BLaER1 treated with 17β-estradiol and CSF1 and Interleukin-3, amounts not matched to agents 10 nM and 100 nM (cell line): ENCODE measurements at regions not wholly inside any gene's neighbourhood (a gene's known extent, or its start where the extent isn't known, plus 50 kb on each side); places are given as distances from the start of the nearest gene placed in this dataset.

Experiments
- H3K27ac ChIP-seq, 11 experiments: shearing (Covaris generic); formaldehyde crosslinking; 2 replicates each; pipeline ENCODE4 v1.8.1; 2022
- H3K27me3 ChIP-seq, 11 experiments: shearing (Covaris generic); formaldehyde crosslinking; 2 replicates each; pipeline ENCODE4 v1.8.1; 2022
- H3K36me3 ChIP-seq, 11 experiments: shearing (Covaris generic); formaldehyde crosslinking; 2 replicates each; pipeline ENCODE4 v1.8.1; 2022
- H3K4me1 ChIP-seq, 10 experiments: shearing (Covaris generic); formaldehyde crosslinking; 2 replicates each; pipeline ENCODE4 v1.8.1; 2022
- H3K4me2 ChIP-seq, 11 experiments: shearing (Covaris generic); formaldehyde crosslinking; 2 replicates each; pipeline ENCODE4 v1.8.1; 2022
- H3K4me3 ChIP-seq, 10 experiments: shearing (Covaris generic); formaldehyde crosslinking; 2 replicates each; pipeline ENCODE4 v1.8.1; 2022
- H3K9ac ChIP-seq, 11 experiments: shearing (Covaris generic); formaldehyde crosslinking; 2 replicates each; pipeline ENCODE4 v1.8.1; 2022
- H3K9me3 ChIP-seq, 11 experiments: shearing (Covaris generic); formaldehyde crosslinking; replicated peaks in 1 of 11; 2 replicates each; pipeline ENCODE4 v1.8.1; 2022
- H4K20me1 ChIP-seq, 11 experiments: shearing (Covaris generic); formaldehyde crosslinking; 2 replicates each; pipeline ENCODE4 v1.8.1; 2022
- Cebpa-rat ChIP-seq, 11 experiments: shearing (Covaris generic); IDR thresholded peaks; 2 replicates each; pipeline ENCODE4 v1.8.1; 2022

DNA sequence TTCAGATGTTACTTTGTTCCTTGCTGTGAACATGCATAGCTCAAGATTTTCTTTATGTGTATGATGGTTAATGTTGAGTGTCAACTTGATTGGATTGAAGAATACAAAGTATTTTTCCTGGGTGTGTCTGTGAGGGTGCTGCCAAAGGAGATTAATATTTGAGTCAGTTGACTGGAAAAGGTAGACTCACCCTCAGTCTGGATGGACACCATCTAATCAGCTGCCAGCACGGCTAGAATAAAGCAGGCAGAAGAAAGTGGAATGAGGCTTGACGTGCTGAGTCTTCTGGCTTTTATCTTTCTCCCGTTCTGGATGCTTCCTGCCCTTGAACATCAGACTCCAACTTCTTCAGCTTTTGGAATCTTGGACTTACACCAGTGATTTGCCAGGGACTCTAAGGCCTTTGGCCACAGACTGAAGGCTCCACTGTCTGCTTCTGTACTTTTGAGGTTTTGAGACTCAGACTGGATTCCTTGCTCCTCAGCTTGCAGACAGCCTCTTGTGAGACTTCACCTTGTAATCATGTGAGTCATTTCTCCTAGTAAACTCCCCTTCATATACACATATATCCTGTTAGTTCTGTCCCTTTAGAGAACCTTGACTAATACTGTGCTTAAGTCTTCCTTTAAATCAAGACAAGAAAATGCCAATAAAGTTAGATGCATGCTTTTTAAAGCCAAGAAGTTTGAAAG is 626.6 kb downstream of the KCNT2 start:
- no peaks in the 10 kb centered on the region for H3K27me3 ChIP-seq
- no peaks in the 10 kb centered on the region for H4K20me1 ChIP-seq
- H3K36me3 ChIP-seq, result no peaks in the 10 kb centered on the region
- no peak overlapping the region for H3K4me2 ChIP-seq
- no peak overlapping the region for H3K27ac ChIP-seq
- H3K9me3 ChIP-seq, result no peaks in the 10 kb centered on the region
- H3K4me1 ChIP-seq, result peaks cover 0 to 7% (median 0%) of the 10 kb centered on the region in 10 experiments; a peak in 4 of 20 replicates
- TF ChIP-seq Cebpa-rat (IDR thresholded peaks at IDR 0.05), result no peak
- no peak overlapping the region for H3K4me3 ChIP-seq
- H3K9ac ChIP-seq, result no peak overlapping the region

DNA sequence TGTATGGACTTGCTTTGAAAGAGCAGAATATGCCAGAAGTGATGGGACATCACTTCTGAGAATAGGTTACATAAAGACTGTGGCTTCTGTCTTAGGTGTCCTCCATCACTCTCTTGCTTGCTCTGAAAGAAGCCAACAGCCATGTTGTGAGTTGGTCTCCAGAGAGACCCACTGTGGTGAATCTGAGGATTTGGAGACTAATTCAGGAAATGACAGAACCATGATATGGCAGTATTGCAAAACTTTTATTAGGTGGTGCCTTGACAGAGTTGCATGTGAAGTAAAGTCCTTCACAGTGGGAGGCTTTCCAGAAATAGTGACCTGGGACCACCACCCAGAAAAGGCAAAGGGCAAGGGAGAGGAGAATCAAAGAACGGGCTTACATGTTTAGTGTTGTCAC is 628.6 kb downstream of the KCNT2 start:
- H3K27me3 ChIP-seq, result no peaks in the 10 kb centered on the region
- no peaks in the 10 kb centered on the region for H4K20me1 ChIP-seq
- H3K4me2 ChIP-seq, result peak overlapping the region in 6 of 11 experiments; percentile 8 to 41 (median 17); a peak in 6 of 22 replicates
- no peak overlapping the region for H3K4me3 ChIP-seq
- peaks cover 0 to 7% (median 0%) of the 10 kb centered on the region in 10 experiments; a peak in 4 of 20 replicates for H3K4me1 ChIP-seq
- H3K36me3 ChIP-seq, result no peaks in the 10 kb centered on the region
- no peaks in the 10 kb centered on the region for H3K9me3 ChIP-seq
- H3K9ac ChIP-seq, result no peak overlapping the region
- peak overlapping the region in 1 of 11 experiments; percentile 9; a peak in 2 of 22 replicates for H3K27ac ChIP-seq
- no peak for TF ChIP-seq Cebpa-rat (IDR thresholded peaks at IDR 0.05)

DNA sequence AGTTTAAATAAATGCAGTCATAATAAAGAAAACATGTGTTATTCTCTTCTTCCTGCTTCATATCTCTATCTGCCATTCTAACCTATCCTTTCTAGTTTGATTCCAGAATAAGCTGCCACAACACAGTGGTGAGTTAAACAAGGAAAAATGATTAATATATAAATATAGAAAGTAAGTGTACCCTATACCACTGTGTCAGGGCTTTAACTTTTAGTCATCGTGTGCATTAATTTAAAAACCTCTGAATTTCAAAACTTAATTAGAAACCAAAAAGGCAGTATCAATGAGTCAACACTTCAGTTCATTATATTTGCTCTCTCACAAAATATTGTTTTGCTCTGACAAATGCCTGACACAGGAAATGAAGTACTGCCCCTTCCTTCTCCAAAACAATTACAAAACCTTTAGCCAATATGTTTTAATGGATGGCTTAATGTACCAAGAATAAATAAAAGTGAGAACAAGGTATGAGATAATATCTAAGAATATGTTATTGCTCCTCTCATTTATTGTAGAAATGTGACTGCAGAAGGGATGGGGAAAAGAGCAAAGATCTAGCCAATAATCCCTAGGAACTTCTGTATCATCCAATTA is 634.8 kb downstream of the KCNT2 start:
- no peak overlapping the region for H3K27ac ChIP-seq
- no peak for TF ChIP-seq Cebpa-rat (IDR thresholded peaks at IDR 0.05)

DNA sequence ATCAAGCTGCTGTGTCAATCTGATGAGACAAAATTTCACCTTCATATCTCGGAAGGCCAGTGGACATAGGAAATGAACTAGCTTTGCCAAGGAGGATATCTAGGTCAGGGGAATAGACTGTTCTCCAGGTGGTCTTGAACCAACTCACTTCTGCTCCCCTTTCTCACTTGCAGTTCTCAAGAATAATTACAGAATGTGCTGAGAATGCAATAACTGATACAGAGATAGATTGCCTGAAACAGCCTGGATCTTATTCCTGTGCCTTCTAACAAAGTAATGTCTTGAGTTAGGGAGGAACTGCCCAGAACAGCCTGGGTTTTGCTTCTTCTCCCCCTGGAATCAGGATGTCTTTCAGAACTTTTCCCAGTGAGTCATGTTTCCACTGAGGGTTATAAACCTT is 636.7 kb downstream of the KCNT2 start:
- H3K27me3 ChIP-seq, result no peaks in the 10 kb centered on the region
- no peak for TF ChIP-seq Cebpa-rat (IDR thresholded peaks at IDR 0.05)
- H3K4me2 ChIP-seq, result no peak overlapping the region
- no peaks in the 10 kb centered on the region for H3K4me1 ChIP-seq
- no peaks in the 10 kb centered on the region for H4K20me1 ChIP-seq
- H3K36me3 ChIP-seq, result no peaks in the 10 kb centered on the region
- no peaks in the 10 kb centered on the region for H3K9me3 ChIP-seq
- no peak overlapping the region for H3K4me3 ChIP-seq
- H3K27ac ChIP-seq, result no peak overlapping the region
- H3K9ac ChIP-seq, result no peak overlapping the region

More for the DNA sequence above, 634.8 kb downstream of the KCNT2 start:
- no peaks in the 10 kb centered on the region for H3K9me3 ChIP-seq
- H3K4me2 ChIP-seq, result no peak overlapping the region
- H3K36me3 ChIP-seq, result no peaks in the 10 kb centered on the region
- H3K27me3 ChIP-seq, result no peaks in the 10 kb centered on the region
- H4K20me1 ChIP-seq, result no peaks in the 10 kb centered on the region
- H3K9ac ChIP-seq, result no peak overlapping the region
- H3K4me1 ChIP-seq, result no peaks in the 10 kb centered on the region
- no peak overlapping the region for H3K4me3 ChIP-seq

DNA sequence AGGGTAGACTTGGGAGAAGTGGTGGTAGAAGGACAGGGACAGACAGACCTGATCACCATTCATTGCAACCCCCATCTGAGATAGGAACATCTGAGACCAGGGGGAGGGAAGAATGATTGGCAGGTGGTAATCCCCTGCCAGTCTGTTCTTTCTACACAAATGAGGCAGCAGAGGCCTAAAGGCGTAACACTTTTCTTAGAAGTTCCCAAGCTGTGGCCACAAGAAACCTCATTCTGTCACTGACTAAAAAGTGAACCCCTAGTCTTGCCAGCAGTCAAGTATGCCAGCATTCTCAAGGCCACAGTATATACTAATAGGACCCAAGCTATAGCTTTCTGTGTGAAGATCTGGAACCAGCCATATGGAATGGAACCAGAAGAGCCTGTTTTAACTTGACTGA is 638.0 kb downstream of the KCNT2 start:
- Histone ChIP-seq H3K4me1 (no peaks in the 10 kb centered on the region), H3K27me3 (no peaks in the 10 kb centered on the region), H3K9ac (no peak overlapping the region), H3K4me2 (no peak overlapping the region), H3K9me3 (no peaks in the 10 kb centered on the region), H3K4me3 (no peak overlapping the region), H3K27ac (no peak overlapping the region), H4K20me1 (no peaks in the 10 kb centered on the region), H3K36me3 (no peaks in the 10 kb centered on the region)
- no peak for TF ChIP-seq Cebpa-rat (IDR thresholded peaks at IDR 0.05)

DNA sequence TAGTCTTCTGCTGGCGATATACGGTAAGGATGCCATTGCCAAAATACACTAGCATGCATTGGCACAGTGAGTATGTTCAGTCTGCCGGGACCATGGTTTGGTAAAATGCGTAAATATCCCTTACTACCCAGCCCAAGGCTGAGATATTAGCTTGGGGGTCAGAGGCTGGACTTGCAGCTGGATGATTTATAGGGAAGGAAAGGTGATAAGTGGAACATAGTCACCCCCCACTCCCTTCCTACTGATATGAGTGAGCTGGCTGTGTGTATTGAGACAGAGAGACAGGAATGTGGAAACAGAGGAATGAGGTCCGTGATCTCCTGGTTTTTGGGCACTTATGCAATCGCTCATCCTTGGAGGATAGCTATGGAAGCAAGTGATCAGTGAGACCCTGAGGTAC is 642.8 kb downstream of the KCNT2 start:
- no peaks in the 10 kb centered on the region for H3K9me3 ChIP-seq

DNA sequence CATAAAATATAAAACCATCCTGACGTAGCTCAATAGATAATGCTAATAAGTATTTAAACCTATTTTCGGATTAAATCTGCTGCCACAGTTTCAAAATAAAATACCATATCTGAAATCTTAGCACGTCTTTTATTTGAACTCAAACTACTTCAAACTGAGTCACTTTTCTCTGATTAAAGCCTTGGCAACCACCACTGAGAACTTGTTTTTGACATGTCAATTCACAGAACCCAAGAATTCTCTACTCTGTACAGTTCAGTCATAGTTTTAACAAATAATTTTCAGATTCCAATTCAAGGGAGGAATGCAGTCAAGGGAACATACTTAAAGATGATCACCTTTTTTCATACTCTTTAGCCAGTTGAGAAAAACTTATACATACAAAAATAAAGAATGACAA is 643.2 kb downstream of the KCNT2 start:
- Histone ChIP-seq H3K9ac (no peak overlapping the region), H3K4me1 (0 out of 20 replicates have a peak, but pooled peaks cover 0 to 4% (median 0%) of the 10 kb centered on the region in 10 experiments), H3K27me3 (no peaks in the 10 kb centered on the region), H4K20me1 (no peaks in the 10 kb centered on the region), H3K9me3 (no peaks in the 10 kb centered on the region), H3K4me3 (no peak overlapping the region), H3K36me3 (no peaks in the 10 kb centered on the region), H3K4me2 (no peak overlapping the region), H3K27ac (no peak overlapping the region)
- no peak for TF ChIP-seq Cebpa-rat (IDR thresholded peaks at IDR 0.05)

More for the DNA sequence above, 642.8 kb downstream of the KCNT2 start:
- H3K27me3 ChIP-seq, result no peaks in the 10 kb centered on the region
- no peak overlapping the region for H3K9ac ChIP-seq
- no peaks in the 10 kb centered on the region for H4K20me1 ChIP-seq
- H3K36me3 ChIP-seq, result no peaks in the 10 kb centered on the region
- no peak overlapping the region for H3K27ac ChIP-seq
- no peak overlapping the region for H3K4me3 ChIP-seq
- 0 out of 20 replicates have a peak, but pooled peaks cover 0 to 2% (median 0%) of the 10 kb centered on the region in 10 experiments for H3K4me1 ChIP-seq
- H3K4me2 ChIP-seq, result no peak overlapping the region
- no peak for TF ChIP-seq Cebpa-rat (IDR thresholded peaks at IDR 0.05)

DNA sequence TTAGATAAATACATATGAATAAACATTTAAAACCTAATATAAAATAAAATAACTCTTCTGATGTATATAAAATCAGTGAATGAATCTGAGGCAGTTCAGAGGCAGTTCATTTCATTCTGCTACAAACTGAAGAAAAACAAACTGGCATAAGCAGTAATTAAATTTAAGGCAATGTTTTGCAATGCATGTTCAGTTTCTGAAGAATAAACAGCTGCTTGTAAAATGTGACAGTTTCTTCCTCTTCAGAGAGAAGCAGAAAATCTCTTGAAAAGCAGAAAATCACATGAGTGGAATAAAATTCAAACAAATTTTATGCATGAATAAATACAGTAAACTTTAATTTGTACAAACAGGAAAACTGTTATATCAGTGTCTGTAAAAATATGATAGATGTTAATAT is 643.7 kb downstream of the KCNT2 start:
- Histone ChIP-seq H3K4me3 (no peak overlapping the region), H3K9me3 (no peaks in the 10 kb centered on the region), H3K27me3 (no peaks in the 10 kb centered on the region), H3K4me1 (0 out of 20 replicates have a peak, but pooled peaks cover 0 to 4% (median 0%) of the 10 kb centered on the region in 10 experiments), H3K9ac (no peak overlapping the region), H3K27ac (no peak overlapping the region), H3K36me3 (no peaks in the 10 kb centered on the region), H3K4me2 (no peak overlapping the region), H4K20me1 (no peaks in the 10 kb centered on the region)
- no peak for TF ChIP-seq Cebpa-rat (IDR thresholded peaks at IDR 0.05)

DNA sequence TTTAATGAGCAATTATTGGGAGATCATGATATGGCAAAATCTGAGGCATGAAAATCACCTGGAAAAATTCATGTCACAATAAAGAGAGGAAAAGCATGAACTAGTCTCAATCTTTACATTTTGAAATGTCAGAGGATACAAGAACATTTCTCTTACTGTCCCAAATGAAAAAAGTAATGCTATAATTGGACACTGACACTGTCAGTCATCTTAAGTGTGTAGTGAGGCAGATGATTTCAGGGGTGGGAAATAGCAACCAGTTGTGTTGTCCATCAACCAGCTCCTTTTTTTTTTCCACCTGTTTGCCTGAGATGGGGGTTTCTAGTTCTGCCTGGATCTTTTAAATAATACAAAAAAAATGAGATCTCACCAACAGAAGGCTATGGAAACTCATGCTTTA is 646.2 kb downstream of the KCNT2 start:
- Histone ChIP-seq H3K27me3 (no peaks in the 10 kb centered on the region), H3K9me3 (no peaks in the 10 kb centered on the region), H3K9ac (no peak overlapping the region), H3K4me1 (0 out of 20 replicates have a peak, but pooled peaks cover 0 to 4% (median 0%) of the 10 kb centered on the region in 10 experiments), H3K4me2 (no peak overlapping the region), H3K27ac (no peak overlapping the region), H3K4me3 (no peak overlapping the region), H3K36me3 (no peaks in the 10 kb centered on the region), H4K20me1 (no peaks in the 10 kb centered on the region)
- TF ChIP-seq Cebpa-rat (IDR thresholded peaks at IDR 0.05), result no peak

DNA sequence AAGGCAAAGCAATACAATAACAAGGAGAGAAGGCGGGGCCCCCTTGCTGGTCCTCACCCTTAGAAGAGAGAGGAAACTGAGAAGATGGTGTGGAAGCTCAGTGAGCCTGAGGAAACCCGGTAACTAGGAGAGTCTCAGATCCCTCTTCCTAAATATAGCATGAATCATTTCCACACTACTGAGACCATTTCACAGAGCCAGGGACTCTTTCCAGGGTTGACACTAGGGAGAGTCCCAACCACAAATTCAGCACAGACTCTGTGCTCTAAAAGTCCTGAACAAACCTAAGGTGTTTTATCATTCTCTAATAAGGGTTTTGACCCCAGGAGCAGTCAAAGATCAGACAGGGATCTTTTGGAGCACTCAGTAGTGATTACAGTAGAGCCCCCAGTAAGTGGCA is 647.7 kb downstream of the KCNT2 start:
- Histone ChIP-seq H3K36me3 (no peaks in the 10 kb centered on the region), H3K9ac (no peak overlapping the region), H4K20me1 (no peaks in the 10 kb centered on the region), H3K4me1 (0 out of 20 replicates have a peak, but pooled peaks cover 0 to 4% (median 0%) of the 10 kb centered on the region in 10 experiments), H3K4me3 (no peak overlapping the region), H3K9me3 (no peaks in the 10 kb centered on the region), H3K4me2 (no peak overlapping the region), H3K27ac (no peak overlapping the region), H3K27me3 (no peaks in the 10 kb centered on the region)
- TF ChIP-seq Cebpa-rat (IDR thresholded peaks at IDR 0.05), result no peak
